H1 (cell line): ENCODE measurements at regions not wholly inside any gene's neighbourhood (a gene's known extent, or its start where the extent isn't known, plus 50 kb on each side); places are given as distances from the start of the nearest gene placed in this dataset.

Experiments used
- CTCF ChIA-PET: fragments of 300-600 bp; sonication (Branson Sonifier 250); formaldehyde crosslinking; loops from one replicate; lab custom pipeline; 2021; ENCODE audit not compliant: partially characterized antibody; lab: Charles Lee
- POLR2A ChIA-PET: fragments of 300-600 bp; sonication (Branson Sonifier 250); formaldehyde crosslinking; loops from one replicate; lab custom pipeline; 2021; ENCODE audit warnings: inconsistent platforms; ENCODE audit not compliant: partially characterized antibody; lab: Charles Lee
- DNase-seq, 2 experiments: peaks; one replicate each; pipeline versions ENCODE4 v3.0.0 to v3.0.0-alpha.2; 2010 to 2022; ENCODE audit warnings: low spot score in 2 of 2, low read depth in 1 of 2, mixed read lengths in 1 of 2
- FAIRE-seq: peaks from 2 replicates; lab custom pipeline; 2011; peaks lifted over from hg19 to GRCh38; lab: Jason Lieb, UNC
- H2AFZ ChIP-seq: 2 replicates; pipeline ENCODE4 v1.8.1; 2012; ENCODE audit warnings: low read length, inconsistent platforms
- H2AK5ac ChIP-seq: 2 replicates; pipeline ENCODE4 v1.6.1; 2013; ENCODE audit warnings: low read depth, low read length
- H2BK120ac ChIP-seq: replicated peaks from 2 replicates; pipeline ENCODE3; 2013; ENCODE audit warnings: low read depth, low read length, inconsistent platforms
- H2BK12ac ChIP-seq: 2 replicates; pipeline ENCODE4 v1.6.1; 2013; ENCODE audit warnings: low read depth, low read length
- H2BK15ac ChIP-seq: 2 replicates; pipeline ENCODE4 v1.6.1; 2013; ENCODE audit warnings: low read length
- H2BK20ac ChIP-seq: 2 replicates; pipeline ENCODE4 v1.6.1; 2013; ENCODE audit warnings: low read length
- H2BK5ac ChIP-seq: 2 replicates; pipeline ENCODE4 v1.6.1; 2013; ENCODE audit warnings: low read depth, low read length
- H3K14ac ChIP-seq: 2 replicates; pipeline ENCODE4 v1.6.1; 2013; ENCODE audit warnings: inconsistent platforms; ENCODE audit not compliant: insufficient read length
- H3K18ac ChIP-seq: 2 replicates; pipeline ENCODE4 v1.6.1; 2013; ENCODE audit warnings: low read length; ENCODE audit errors: extremely low read depth
- H3K23ac ChIP-seq: 2 replicates; pipeline ENCODE4 v1.6.1; 2013; ENCODE audit warnings: inconsistent platforms; ENCODE audit not compliant: insufficient read length
- H3K23me2 ChIP-seq: 2 replicates; pipeline ENCODE4 v1.6.1; 2013; ENCODE audit warnings: low read depth, low read length
- H3K27ac ChIP-seq: 2 replicates; pipeline ENCODE4 v1.6.1; 2011; ENCODE audit warnings: low read depth, low read length, inconsistent platforms
- H3K27me3 ChIP-seq, 4 experiments: replicated peaks in 1 of 4; 1 replicate in 1 of 4; 2 replicates in 3 of 4; pipeline versions ENCODE4 v1.6.1 to v1.8.1; 2011 to 2013; ENCODE audit warnings: low read length in 3 of 4, mild to moderate bottlenecking in 3 of 4, inconsistent platforms in 2 of 4, mixed read lengths in 2 of 4, moderate library complexity in 1 of 4; ENCODE audit not compliant: control insufficient read depth in 3 of 4, insufficient read depth in 3 of 4; ENCODE audit errors: extremely low read depth in 1 of 4
- H3K36me3 ChIP-seq, 4 experiments: 2 replicates each; pipeline versions ENCODE4 v1.6.1 to v1.8.1; 2011 to 2013; ENCODE audit warnings: mild to moderate bottlenecking in 4 of 4, low read length in 3 of 4, moderate library complexity in 2 of 4, control low read depth in 1 of 4, inconsistent platforms in 1 of 4; ENCODE audit not compliant: insufficient read depth in 4 of 4, control insufficient read depth in 2 of 4
- H3K4ac ChIP-seq: replicated peaks from 2 replicates; pipeline ENCODE3; 2013; ENCODE audit warnings: low read length, low read depth, mixed read lengths, inconsistent platforms; ENCODE audit not compliant: insufficient read length
- H3K4me1 ChIP-seq, 4 experiments: replicated peaks in 1 of 4; 1 replicate in 1 of 4; 2 replicates in 3 of 4; pipeline versions ENCODE4 v1.6.1 to v1.8.1; 2011 to 2013; ENCODE audit warnings: low read length in 3 of 4, inconsistent platforms in 2 of 4, mixed read lengths in 1 of 4; ENCODE audit not compliant: insufficient read depth in 4 of 4, control insufficient read depth in 3 of 4
- H3K4me2 ChIP-seq, 2 experiments: 2 replicates each; pipeline versions ENCODE4 v1.6.1 to v1.8.1; 2011 to 2013; ENCODE audit warnings: low read depth in 2 of 2, low read length in 2 of 2, control low read depth in 1 of 2, inconsistent platforms in 1 of 2, mild to moderate bottlenecking in 1 of 2; ENCODE audit not compliant: insufficient read depth in 1 of 2
- H3K4me3 ChIP-seq, 4 experiments: fragments of 200-600, 300-600 bp in 1 of 4; sonication (generic), shearing (Covaris generic), sonication (Bioruptor Twin) in 1 of 4; 2 replicates each; pipeline versions ENCODE4 v1.5.1 to v1.8.1; 2011 to 2016; ENCODE audit warnings: low read length in 4 of 4, low read depth in 3 of 4, control low read depth in 2 of 4, inconsistent platforms in 2 of 4, mild to moderate bottlenecking in 2 of 4, mixed read lengths in 1 of 4, moderate library complexity in 1 of 4; ENCODE audit not compliant: insufficient read depth in 2 of 4; ENCODE audit errors: extremely low read depth in 1 of 4
- H3K56ac ChIP-seq: replicated peaks from 2 replicates; pipeline ENCODE3; 2013; ENCODE audit warnings: low read depth, mild to moderate bottlenecking, mixed read lengths, low read length, inconsistent platforms; ENCODE audit not compliant: insufficient read length
- H3K79me1 ChIP-seq: 2 replicates; pipeline ENCODE4 v1.6.1; 2013; ENCODE audit warnings: low read depth, low read length, control low read depth
- H3K79me2 ChIP-seq, 2 experiments: 2 replicates each; pipeline versions ENCODE4 v1.6.1 to v1.8.1; 2012 to 2013; ENCODE audit warnings: low read length in 2 of 2, mild to moderate bottlenecking in 2 of 2, inconsistent platforms in 1 of 2; ENCODE audit not compliant: insufficient read depth in 2 of 2, control insufficient read depth in 1 of 2
- H3K9ac ChIP-seq, 4 experiments: replicated peaks in 1 of 4; 1 replicate in 1 of 4; 2 replicates in 3 of 4; pipeline versions ENCODE4 v1.6.1 to v1.8.1; 2011 to 2013; ENCODE audit warnings: low read depth in 3 of 4, low read length in 3 of 4, control low read depth in 2 of 4, mild to moderate bottlenecking in 2 of 4, moderate library complexity in 2 of 4, inconsistent platforms in 1 of 4; ENCODE audit errors: extremely low read depth in 1 of 4
- H3K9me3 ChIP-seq, 2 experiments: 2 replicates each; pipeline versions ENCODE4 v1.6.1 to v1.8.1; 2012 to 2013; ENCODE audit warnings: mild to moderate bottlenecking in 2 of 2, moderate library complexity in 2 of 2, control low read depth in 1 of 2, inconsistent platforms in 1 of 2, low read depth in 1 of 2, low read length in 1 of 2, mixed read lengths in 1 of 2; ENCODE audit not compliant: insufficient read depth in 2 of 2
- H4K20me1 ChIP-seq, 2 experiments: replicated peaks in 1 of 2; 2 replicates each; pipeline versions ENCODE3 to v1.8.1; 2011 to 2013; ENCODE audit warnings: inconsistent platforms in 2 of 2, low read length in 2 of 2, mild to moderate bottlenecking in 1 of 2; ENCODE audit not compliant: insufficient read depth in 2 of 2, control insufficient read depth in 1 of 2
- H4K5ac ChIP-seq: 2 replicates; pipeline ENCODE4 v1.6.1; 2013; ENCODE audit warnings: low read length, low read depth, mixed read lengths, inconsistent platforms; ENCODE audit not compliant: insufficient read length
- H4K8ac ChIP-seq: 2 replicates; pipeline ENCODE4 v1.8.0; 2013; ENCODE audit warnings: mild to moderate bottlenecking, moderate library complexity, low read length, inconsistent platforms; ENCODE audit not compliant: insufficient read depth; ENCODE audit errors: extremely low read depth
- H4K91ac ChIP-seq: replicated peaks from 2 replicates; pipeline ENCODE3; 2013; ENCODE audit warnings: low read length, mixed read lengths, inconsistent platforms; ENCODE audit not compliant: insufficient read length
- KDM1A ChIP-seq: fragments of 200-600, 300-600 bp; sonication (generic); IDR thresholded peaks from 2 replicates; pipeline ENCODE4 v1.7.1; 2016; ENCODE audit warnings: mild to moderate bottlenecking, low read length, borderline replicate concordance
- TBP ChIP-seq: IDR thresholded peaks from 2 replicates; pipeline ENCODE4 v1.6.1; 2011; ENCODE audit warnings: low read depth, low read length, improper control_type of control experiment
- WGBS, 2 experiments: shearing (Covaris generic) in 1 of 2; methylation state at CpG; one replicate each; pipeline versions ENCODE4 v1.1.6 to v1.1.7; 2013 to 2015; ENCODE audit warnings: low lambda C conversion rate in 2 of 2, mixed read lengths in 2 of 2, inconsistent platforms in 1 of 2, low coverage in 1 of 2, missing lambda C conversion rate in 1 of 2; ENCODE audit not compliant: insufficient replicate concordance in 2 of 2, insufficient coverage in 1 of 2, insufficient read length in 1 of 2; ENCODE audit errors: extremely low coverage in 1 of 2, missing lambda C conversion rate in 1 of 2; 5-methylcytosine and 5-hydroxymethylcytosine counted together
- TF ChIP-seq, protein P1 (sequence below): IDR thresholded peaks from 2 replicates; pipeline ENCODE4 v1.6.1; 2011; ENCODE audit warnings: low read length, improper control_type of control experiment
- TF ChIP-seq, protein P2 (sequence below): IDR thresholded peaks from 2 replicates; pipeline ENCODE4 v1.6.1; 2012; ENCODE audit warnings: inconsistent platforms

GRCh38 chrX:39564751-39565150, 533.0 kb downstream of the BCOR start:
- CTCF ChIA-PET: no interaction called here
- Histone ChIP-seq H3K23ac (no peak overlapping the region), H4K5ac (no peak overlapping the region), H3K56ac (no peak overlapping the region), H3K79me2 (no peaks in the 10 kb centered on the region), H3K4ac (no peak overlapping the region), H2BK15ac (no peak overlapping the region), H3K4me1 (no peaks in the 10 kb centered on the region), H3K18ac (no peak overlapping the region), H2BK20ac (no peak overlapping the region), H2BK12ac (no peak overlapping the region), H2AK5ac (no peak overlapping the region), H4K8ac (no peak overlapping the region), H3K4me3 (no peak overlapping the region), H3K4me2 (no peak overlapping the region), H3K36me3 (no peaks in the 10 kb centered on the region), H2BK5ac (no peak overlapping the region), H3K79me1 (no peaks in the 10 kb centered on the region), H3K9ac (no peak overlapping the region), H2BK120ac (no peak overlapping the region), H3K14ac (no peak overlapping the region), H3K27ac (no peak overlapping the region), H4K91ac (no peak overlapping the region), H4K20me1 (no peaks in the 10 kb centered on the region), H2AFZ (no peak overlapping the region), H3K27me3 (no peaks in the 10 kb centered on the region), H3K23me2 (no peaks in the 10 kb centered on the region), H3K9me3 (no peaks in the 10 kb centered on the region)
- FAIRE-seq (no peak), DNase-seq (no peak)
- POLR2A ChIA-PET: no interaction called here
- WGBS, 2 experiments: 88% methylated on average over 2 of the region's 3 CpGs; no CpG with 5 or more reads in 1 of the 2 experiments
- TF ChIP-seq, protein P1, sequence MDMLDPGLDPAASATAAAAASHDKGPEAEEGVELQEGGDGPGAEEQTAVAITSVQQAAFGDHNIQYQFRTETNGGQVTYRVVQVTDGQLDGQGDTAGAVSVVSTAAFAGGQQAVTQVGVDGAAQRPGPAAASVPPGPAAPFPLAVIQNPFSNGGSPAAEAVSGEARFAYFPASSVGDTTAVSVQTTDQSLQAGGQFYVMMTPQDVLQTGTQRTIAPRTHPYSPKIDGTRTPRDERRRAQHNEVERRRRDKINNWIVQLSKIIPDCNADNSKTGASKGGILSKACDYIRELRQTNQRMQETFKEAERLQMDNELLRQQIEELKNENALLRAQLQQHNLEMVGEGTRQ: no peak
- TF ChIP-seq KDM1A: no peak
- TF ChIP-seq TBP: no peak
- TF ChIP-seq, protein P2, sequence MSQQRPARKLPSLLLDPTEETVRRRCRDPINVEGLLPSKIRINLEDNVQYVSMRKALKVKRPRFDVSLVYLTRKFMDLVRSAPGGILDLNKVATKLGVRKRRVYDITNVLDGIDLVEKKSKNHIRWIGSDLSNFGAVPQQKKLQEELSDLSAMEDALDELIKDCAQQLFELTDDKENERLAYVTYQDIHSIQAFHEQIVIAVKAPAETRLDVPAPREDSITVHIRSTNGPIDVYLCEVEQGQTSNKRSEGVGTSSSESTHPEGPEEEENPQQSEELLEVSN: no peak
